ENCODE measurements at regions not wholly inside any gene's neighbourhood (a gene's known extent, or its start where the extent isn't known, plus 50 kb on each side); places are given as distances from the start of the nearest gene placed in this dataset.

DNA sequence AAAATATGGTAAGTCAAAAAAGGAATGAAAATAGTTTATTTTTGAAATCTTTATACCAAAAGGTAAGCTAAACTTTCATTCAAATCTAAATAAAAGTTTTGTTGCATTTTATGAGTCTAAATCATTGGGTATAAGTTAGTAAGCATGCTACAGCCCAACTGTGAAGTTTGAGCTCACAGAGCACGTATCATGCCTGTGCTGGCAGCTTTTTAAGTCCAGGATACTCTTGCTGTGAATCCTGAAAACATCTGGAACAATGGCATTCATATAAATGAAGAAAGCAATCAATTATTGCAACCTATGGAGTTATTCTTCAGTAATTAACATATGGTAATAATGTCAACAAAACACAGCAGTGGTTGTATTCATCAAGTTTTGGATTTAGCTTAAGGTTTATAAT lies 656.9 kb downstream of the RFPL4B start:
- TF ChIP-seq ZFX (IDR thresholded peaks at IDR 0.05) = no peak
- TF ChIP-seq, protein P1, sequence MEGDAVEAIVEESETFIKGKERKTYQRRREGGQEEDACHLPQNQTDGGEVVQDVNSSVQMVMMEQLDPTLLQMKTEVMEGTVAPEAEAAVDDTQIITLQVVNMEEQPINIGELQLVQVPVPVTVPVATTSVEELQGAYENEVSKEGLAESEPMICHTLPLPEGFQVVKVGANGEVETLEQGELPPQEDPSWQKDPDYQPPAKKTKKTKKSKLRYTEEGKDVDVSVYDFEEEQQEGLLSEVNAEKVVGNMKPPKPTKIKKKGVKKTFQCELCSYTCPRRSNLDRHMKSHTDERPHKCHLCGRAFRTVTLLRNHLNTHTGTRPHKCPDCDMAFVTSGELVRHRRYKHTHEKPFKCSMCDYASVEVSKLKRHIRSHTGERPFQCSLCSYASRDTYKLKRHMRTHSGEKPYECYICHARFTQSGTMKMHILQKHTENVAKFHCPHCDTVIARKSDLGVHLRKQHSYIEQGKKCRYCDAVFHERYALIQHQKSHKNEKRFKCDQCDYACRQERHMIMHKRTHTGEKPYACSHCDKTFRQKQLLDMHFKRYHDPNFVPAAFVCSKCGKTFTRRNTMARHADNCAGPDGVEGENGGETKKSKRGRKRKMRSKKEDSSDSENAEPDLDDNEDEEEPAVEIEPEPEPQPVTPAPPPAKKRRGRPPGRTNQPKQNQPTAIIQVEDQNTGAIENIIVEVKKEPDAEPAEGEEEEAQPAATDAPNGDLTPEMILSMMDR (conservative IDR thresholded peaks at IDR 0.05) = no peak
- H3K27ac ChIP-seq = no peak overlapping the region

DNA sequence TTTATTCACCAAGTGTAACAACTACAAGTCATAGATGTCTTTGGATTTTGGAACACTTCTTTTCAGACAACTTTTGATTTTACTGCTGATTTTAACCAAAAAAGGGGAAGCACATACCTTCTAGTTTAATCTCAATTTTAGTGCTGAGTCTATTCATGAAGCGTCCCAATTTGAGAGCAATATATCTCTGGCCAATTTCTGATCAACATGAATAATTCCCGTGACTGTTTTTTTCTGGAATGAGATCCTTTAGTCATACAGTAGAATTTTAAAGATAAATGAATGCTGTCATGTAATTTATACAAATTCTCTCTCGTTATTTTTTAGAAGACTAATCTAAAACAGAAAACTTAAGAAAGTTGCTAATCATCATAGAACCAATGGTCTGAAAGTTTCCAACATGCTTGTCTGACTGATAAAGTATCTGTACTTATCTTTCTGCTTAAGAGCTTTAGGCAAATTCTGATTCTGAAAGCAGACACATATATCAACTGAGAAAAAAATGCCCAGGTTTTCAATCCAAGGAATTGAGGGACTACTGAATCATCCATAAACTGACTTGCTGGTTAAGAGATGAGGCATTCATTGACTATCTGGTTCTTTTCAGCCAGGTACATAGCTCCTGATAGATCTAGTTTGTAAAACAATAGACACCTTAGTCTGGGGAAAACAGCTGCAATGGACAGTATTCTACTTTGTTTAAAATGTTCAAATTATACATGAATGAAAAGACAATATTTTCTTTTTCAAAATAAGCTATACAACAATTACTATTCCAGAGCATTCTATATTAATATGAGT lies 657.5 kb downstream of the RFPL4B start:
- H3K27ac ChIP-seq = no peak overlapping the region
- TF ChIP-seq, protein P1 (conservative IDR thresholded peaks at IDR 0.05) = no peak
- no peak for TF ChIP-seq ZFX (IDR thresholded peaks at IDR 0.05)

DNA sequence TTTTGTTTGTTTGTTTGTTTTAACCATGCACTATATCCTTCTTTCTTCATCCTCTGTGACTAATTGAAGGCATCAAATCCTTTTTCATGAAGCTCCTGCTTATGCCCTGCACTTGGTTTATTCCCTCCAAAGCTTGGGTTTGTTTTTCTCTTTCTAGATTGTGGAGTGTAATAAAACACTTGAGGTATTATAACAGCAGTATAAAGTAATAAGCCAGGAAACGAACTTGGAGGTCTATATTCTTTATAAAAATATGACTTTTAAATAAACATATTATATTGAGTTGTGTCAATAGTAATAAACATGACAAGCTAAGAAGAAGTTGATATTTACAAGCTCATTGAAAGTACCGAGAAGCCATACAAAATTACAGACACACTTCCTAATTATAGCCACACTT lies 659.4 kb downstream of the RFPL4B start:
- no peak overlapping the region for H3K27ac ChIP-seq

DNA sequence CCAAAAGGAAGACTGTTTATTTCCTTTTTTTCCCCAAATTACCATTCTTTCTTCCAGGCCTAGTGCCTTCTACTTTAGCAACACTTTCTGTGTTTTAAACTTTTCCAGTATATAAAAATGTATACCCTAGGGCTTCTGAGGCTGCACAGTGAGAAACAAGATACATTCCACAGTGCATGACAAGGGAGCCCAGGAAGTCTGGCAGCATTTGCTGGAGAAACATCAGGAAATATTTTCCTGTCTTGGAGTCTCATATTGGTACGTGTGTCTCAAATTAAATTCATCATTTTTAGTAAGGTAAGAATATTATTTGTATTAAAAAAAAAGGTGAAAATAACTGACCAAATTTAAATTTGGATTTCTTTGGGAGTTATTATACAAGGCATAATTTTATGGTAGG lies 662.6 kb downstream of the RFPL4B start:
- TF ChIP-seq, protein P1 (conservative IDR thresholded peaks at IDR 0.05) = no peak
- TF ChIP-seq ZFX (IDR thresholded peaks at IDR 0.05) = no peak
- H3K27ac ChIP-seq = no peak overlapping the region

More for the DNA sequence above, 659.4 kb downstream of the RFPL4B start:
- TF ChIP-seq, protein P1 (conservative IDR thresholded peaks at IDR 0.05) = no peak
- TF ChIP-seq ZFX (IDR thresholded peaks at IDR 0.05) = no peak

DNA sequence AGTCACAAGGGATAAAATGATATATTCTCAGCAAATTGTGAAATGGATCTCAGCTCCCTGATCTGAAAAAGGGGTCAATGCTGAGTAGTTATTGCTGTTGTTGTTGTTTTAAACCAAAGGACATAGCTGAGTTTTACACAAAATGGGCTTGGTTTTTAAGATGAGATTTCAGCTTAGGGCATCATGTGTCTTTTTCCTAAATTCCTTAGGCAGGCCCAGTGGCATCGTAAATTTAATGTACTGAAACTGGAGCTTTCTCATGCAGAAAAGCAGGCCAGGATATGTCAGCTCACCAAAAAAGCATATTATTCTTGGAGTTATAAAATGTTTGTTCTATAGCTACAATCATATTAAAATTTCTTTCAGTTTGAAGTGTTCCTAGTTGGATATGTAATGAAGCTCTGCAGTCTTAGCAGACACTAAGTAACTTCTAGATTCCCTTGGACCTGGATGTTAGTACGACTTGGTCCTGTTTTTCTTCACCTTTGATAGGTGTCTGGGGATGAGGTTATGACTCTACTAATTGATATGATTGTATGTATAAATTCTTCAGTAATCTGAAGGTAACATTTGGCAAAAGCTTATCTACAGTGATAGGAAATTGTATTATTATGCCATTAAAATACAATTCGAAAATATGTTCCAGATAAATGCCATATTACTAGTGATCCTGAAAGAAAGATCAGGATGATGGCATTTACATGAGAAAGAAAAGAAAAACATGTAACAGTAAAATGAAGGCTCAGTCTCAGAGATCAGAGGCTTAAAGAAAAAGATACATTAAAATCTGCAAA lies 663.3 kb downstream of the RFPL4B start:
- no peak overlapping the region for H3K27ac ChIP-seq
- TF ChIP-seq, protein P1 (conservative IDR thresholded peaks at IDR 0.05) = no peak
- TF ChIP-seq ZFX (IDR thresholded peaks at IDR 0.05) = no peak

DNA sequence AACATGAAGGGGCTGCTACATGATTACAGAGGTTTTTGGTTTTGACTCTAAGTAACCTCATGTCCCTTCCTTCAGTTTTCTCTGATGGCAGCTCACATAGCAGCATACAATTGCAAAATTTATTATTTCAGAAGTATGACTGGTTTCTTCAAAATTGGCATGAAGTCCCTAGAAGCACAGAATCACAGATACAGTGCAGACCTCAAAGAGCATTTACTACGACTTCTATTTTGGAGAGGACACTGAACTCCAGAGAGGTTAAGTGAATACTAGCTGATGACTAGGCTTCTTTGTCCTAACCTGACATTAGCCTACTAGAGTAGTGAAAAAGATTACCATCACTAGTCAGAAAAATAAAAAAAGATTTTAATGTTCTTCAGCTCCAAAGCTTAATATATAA lies 664.3 kb downstream of the RFPL4B start:
- TF ChIP-seq ZFX (IDR thresholded peaks at IDR 0.05) = no peak
- TF ChIP-seq, protein P1 (conservative IDR thresholded peaks at IDR 0.05) = no peak
- no peak overlapping the region for H3K27ac ChIP-seq

GRCh38 chr6:113011801-113012200 lies 664.7 kb downstream of the RFPL4B start:
- H3K27ac ChIP-seq = no peak overlapping the region
- TF ChIP-seq, protein P1 (conservative IDR thresholded peaks at IDR 0.05) = no peak
- no peak for TF ChIP-seq ZFX (IDR thresholded peaks at IDR 0.05)

Data from C4-2B (cell line).